B cell (primary cell): ENCODE measurements at regions not wholly inside any gene's neighbourhood (a gene's known extent, or its start where the extent isn't known, plus 50 kb on each side); places are given as distances from the start of the nearest gene placed in this dataset.

Source experiments
- ATAC-seq: fragments of 200-7000 bp; cut with Tn5 transposase; one replicate; pipeline ENCODE4 v1.10.0; 2021; ENCODE audit warnings: low read depth, mild to moderate bottlenecking, moderate number of reproducible peaks, moderate library complexity
- CTCF ChIA-PET: fragments of 350-600 bp; sonication (Branson Sonifier 250); formaldehyde crosslinking; loops from one replicate; lab custom pipeline; 2021; ENCODE audit warnings: antibody characterized with exemption, inconsistent platforms; lab: Charles Lee
- POLR2A ChIA-PET: fragments of 350-600 bp; sonication (Branson Sonifier 250); formaldehyde crosslinking; loops from one replicate; lab custom pipeline; 2021; ENCODE audit warnings: antibody characterized with exemption; lab: Charles Lee
- DNase-seq: peaks from one replicate; pipeline ENCODE4 v3.0.0; 2013
- H2AFZ ChIP-seq: 2 replicates; pipeline ENCODE4 v1.6.1; 2012; ENCODE audit warnings: mild to moderate bottlenecking, low read depth, low read length; ENCODE audit not compliant: insufficient read depth, poor library complexity, severe bottlenecking
- H3K27ac ChIP-seq, 2 donors: 1 replicate in 1 of 2; 2 replicates in 1 of 2; pipeline ENCODE4 v1.5.1; 2012 to 2013; ENCODE audit warnings: low read length in 2 of 2, mild to moderate bottlenecking in 2 of 2, moderate library complexity in 1 of 2
- H3K27me3 ChIP-seq, 4 experiments: fragments of 200-600 bp in 1 of 4; sonication (generic) in 1 of 4; replicated peaks in 1 of 4; 1 replicate in 2 of 4; 2 replicates in 2 of 4; pipeline versions ENCODE4 v1.6.1 to v1.7.0; 2013 to 2016; ENCODE audit warnings: low read length in 3 of 4, mild to moderate bottlenecking in 2 of 4, mixed read lengths in 1 of 4, moderate library complexity in 1 of 4; ENCODE audit not compliant: insufficient read depth in 4 of 4, control insufficient read depth in 3 of 4; ENCODE audit errors: control extremely low read depth in 1 of 4
- H3K36me3 ChIP-seq, 2 experiments: replicated peaks in 1 of 2; 1 replicate in 1 of 2; 2 replicates in 1 of 2; pipeline versions ENCODE4 v1.6.1 to v1.7.1; 2013; ENCODE audit warnings: low read length in 1 of 2; ENCODE audit not compliant: insufficient read depth in 2 of 2, control insufficient read depth in 1 of 2; ENCODE audit errors: control extremely low read depth in 1 of 2, extremely low read depth in 1 of 2
- H3K4me1 ChIP-seq, 2 donors: fragments of 200-600 bp in 1 of 2; sonication (generic) in 1 of 2; 1 replicate in 1 of 2; 2 replicates in 1 of 2; pipeline versions ENCODE4 v1.5.1 to v1.6.1; 2013 to 2017; ENCODE audit warnings: low read length in 2 of 2; ENCODE audit not compliant: control insufficient read depth in 2 of 2, insufficient read depth in 2 of 2
- H3K4me2 ChIP-seq: replicated peaks from 2 replicates; pipeline ENCODE3; 2012; ENCODE audit warnings: mild to moderate bottlenecking, low read depth, low read length; ENCODE audit not compliant: poor library complexity, severe bottlenecking
- H3K4me3 ChIP-seq, 5 experiments: fragments of 200-600 bp in 1 of 5; sonication (generic) in 1 of 5; 1 replicate in 3 of 5; 2 replicates in 2 of 5; pipeline versions ENCODE4 v1.5.1 to v1.7.0; 2011 to 2016; ENCODE audit warnings: low read length in 4 of 5, mild to moderate bottlenecking in 4 of 5, low read depth in 2 of 5, control low read depth in 1 of 5, moderate library complexity in 1 of 5; ENCODE audit not compliant: insufficient read depth in 1 of 5; ENCODE audit errors: control extremely low read depth in 1 of 5, extremely low read depth in 1 of 5
- H3K79me2 ChIP-seq: fragments of 200-600 bp; sonication (generic); one replicate; pipeline ENCODE4 v1.6.0; 2016; ENCODE audit warnings: low read length; ENCODE audit not compliant: control insufficient read depth, insufficient read depth
- H3K9ac ChIP-seq: fragments of 200-600 bp; sonication (generic); 2 replicates; pipeline ENCODE4 v1.6.1; 2017; ENCODE audit warnings: mild to moderate bottlenecking, low read length, moderate library complexity
- H3K9me3 ChIP-seq, 3 donors: one replicate each; pipeline versions ENCODE4 v1.6.1 to v1.7.1; 2013; ENCODE audit warnings: low read length in 2 of 3; ENCODE audit not compliant: control insufficient read depth in 2 of 3, insufficient read depth in 1 of 3; ENCODE audit errors: control extremely low read depth in 1 of 3
- H4K20me1 ChIP-seq: 2 replicates; pipeline ENCODE4 v1.6.0; 2012; ENCODE audit warnings: mild to moderate bottlenecking, low read length; ENCODE audit not compliant: insufficient read depth, control insufficient read depth, poor library complexity, severe bottlenecking
- H3K27ac Mint-ChIP-seq: one replicate; pipeline ENCODE4 v1.8.0; 2021; ENCODE audit warnings: mixed read lengths
- H3K27me3 Mint-ChIP-seq: one replicate; pipeline ENCODE4 v1.8.0; 2021; ENCODE audit warnings: mixed read lengths
- H3K4me1 Mint-ChIP-seq: one replicate; pipeline ENCODE4 v1.8.0; 2021; ENCODE audit warnings: mixed read lengths
- H3K4me3 Mint-ChIP-seq: one replicate; pipeline ENCODE4 v1.8.0; 2021; ENCODE audit warnings: mixed read lengths
- H3K9me3 Mint-ChIP-seq: one replicate; pipeline ENCODE4 v1.8.0; 2022; ENCODE audit warnings: mixed read lengths; ENCODE audit not compliant: insufficient read depth
- EZH2 ChIP-seq: IDR thresholded peaks from 2 replicates; pipeline ENCODE4 v1.6.1; 2012; ENCODE audit warnings: borderline replicate concordance, low read depth, mild to moderate bottlenecking, moderate library complexity, low read length; ENCODE audit not compliant: insufficient read depth, poor library complexity, severe bottlenecking
- WGBS: methylation state at CpG from one replicate; pipeline ENCODE4 v1.1.5; 2013; ENCODE audit warnings: missing lambda C conversion rate; ENCODE audit not compliant: insufficient coverage; 5-methylcytosine and 5-hydroxymethylcytosine counted together
- intact Hi-C: fragments of 100-400 bp; cut with micrococcal nuclease; formaldehyde crosslinking; loops from one replicate; pipeline ENCODE4 v1.10.0; 2022
- TF ChIP-seq, protein P1 (sequence below): fragments of 200-600 bp; IDR thresholded peaks from one replicate; pipeline ENCODE4 v1.8.0; 2022; ENCODE audit warnings: antibody characterized with exemption, mild to moderate bottlenecking

DNA sequence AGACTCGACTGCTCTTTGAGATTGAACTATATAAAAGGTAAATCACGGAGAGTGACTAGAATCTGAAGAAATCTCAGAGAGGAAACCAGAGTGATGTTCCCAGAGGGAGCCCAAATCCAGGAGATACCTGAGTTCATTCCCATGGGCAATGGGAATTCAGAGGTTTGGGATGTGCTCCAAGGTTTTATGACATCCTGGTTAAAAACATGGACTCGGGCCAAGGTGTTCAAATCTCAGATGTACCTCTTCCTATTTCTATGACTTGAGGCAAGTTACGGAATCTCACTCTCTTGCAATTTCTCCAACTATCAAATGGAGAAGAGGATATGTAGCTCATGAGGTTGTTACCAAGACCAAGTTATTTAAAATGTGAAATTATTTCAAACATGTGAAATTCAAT, 54.5 kb upstream of the RAB18 start:
- no peak for TF ChIP-seq EZH2
- TF ChIP-seq, protein P1, sequence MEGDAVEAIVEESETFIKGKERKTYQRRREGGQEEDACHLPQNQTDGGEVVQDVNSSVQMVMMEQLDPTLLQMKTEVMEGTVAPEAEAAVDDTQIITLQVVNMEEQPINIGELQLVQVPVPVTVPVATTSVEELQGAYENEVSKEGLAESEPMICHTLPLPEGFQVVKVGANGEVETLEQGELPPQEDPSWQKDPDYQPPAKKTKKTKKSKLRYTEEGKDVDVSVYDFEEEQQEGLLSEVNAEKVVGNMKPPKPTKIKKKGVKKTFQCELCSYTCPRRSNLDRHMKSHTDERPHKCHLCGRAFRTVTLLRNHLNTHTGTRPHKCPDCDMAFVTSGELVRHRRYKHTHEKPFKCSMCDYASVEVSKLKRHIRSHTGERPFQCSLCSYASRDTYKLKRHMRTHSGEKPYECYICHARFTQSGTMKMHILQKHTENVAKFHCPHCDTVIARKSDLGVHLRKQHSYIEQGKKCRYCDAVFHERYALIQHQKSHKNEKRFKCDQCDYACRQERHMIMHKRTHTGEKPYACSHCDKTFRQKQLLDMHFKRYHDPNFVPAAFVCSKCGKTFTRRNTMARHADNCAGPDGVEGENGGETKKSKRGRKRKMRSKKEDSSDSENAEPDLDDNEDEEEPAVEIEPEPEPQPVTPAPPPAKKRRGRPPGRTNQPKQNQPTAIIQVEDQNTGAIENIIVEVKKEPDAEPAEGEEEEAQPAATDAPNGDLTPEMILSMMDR: no peak
- POLR2A ChIA-PET: interaction anchor here (0.6 kb wide), 1 partner anchor 295 kb away, joined by 4 read pairs; the partner anchor contains the start of gene YME1L1
- H3K27ac ChIP-seq: no peak overlapping the region
- no peaks in the 10 kb centered on the region for H3K27me3 ChIP-seq
- no peaks in the 10 kb centered on the region for H3K79me2 ChIP-seq
- no peak overlapping the region for H2AFZ ChIP-seq
- no peak overlapping the region for H3K4me3 Mint-ChIP-seq
- H3K4me1 ChIP-seq: no peaks in the 10 kb centered on the region
- no peak for DNase-seq
- CTCF ChIA-PET: no interaction called here
- no peak for ATAC-seq
- no peaks in the 10 kb centered on the region for H4K20me1 ChIP-seq
- no peak overlapping the region for H3K4me3 ChIP-seq
- no peak overlapping the region for H3K9ac ChIP-seq
- peaks cover 2% of the 10 kb centered on the region for H3K4me1 Mint-ChIP-seq
- H3K9me3 Mint-ChIP-seq: no peaks in the 10 kb centered on the region
- 78% methylated on average over 2 of the region's 4 CpGs for WGBS
- H3K27me3 Mint-ChIP-seq: peaks cover 16% of the 10 kb centered on the region
- no peaks in the 10 kb centered on the region for H3K9me3 ChIP-seq
- intact Hi-C loops: no loop called here
- no peak overlapping the region for H3K4me2 ChIP-seq
- H3K27ac Mint-ChIP-seq: no peak overlapping the region
- no peaks in the 10 kb centered on the region for H3K36me3 ChIP-seq

- WGBS: 92% methylated on average over 2 of the region's 2 CpGs
- no peaks in the 10 kb centered on the region for H3K4me1 ChIP-seq
- CTCF ChIA-PET: interaction anchor here (1.2 kb wide), 2 partner anchors 733 to 793 kb away, joined by 3 read pairs; no protein-coding TSS in a partner anchor
- ATAC-seq (no peak), DNase-seq (no peak)
- Mint-ChIP-seq H3K27me3 (peaks cover 13% of the 10 kb centered on the region), H3K9me3 (no peaks in the 10 kb centered on the region), H3K4me1 (peaks cover 2% of the 10 kb centered on the region), H3K27ac (no peak overlapping the region), H3K4me3 (no peak overlapping the region)
- H3K4me2 ChIP-seq: no peak overlapping the region
- no peak for TF ChIP-seq EZH2
- TF ChIP-seq, protein P1: no peak
- intact Hi-C loops: no loop called here
- H3K9me3 ChIP-seq: no peaks in the 10 kb centered on the region
- H3K27ac ChIP-seq: no peak overlapping the region
- no peaks in the 10 kb centered on the region for H3K27me3 ChIP-seq
- no peaks in the 10 kb centered on the region for H4K20me1 ChIP-seq
- H3K79me2 ChIP-seq: no peaks in the 10 kb centered on the region
- H3K36me3 ChIP-seq: no peaks in the 10 kb centered on the region
- POLR2A ChIA-PET: no interaction called here
- H3K4me3 ChIP-seq: no peak overlapping the region
- no peak overlapping the region for H2AFZ ChIP-seq
- H3K9ac ChIP-seq: no peak overlapping the region
Observed at GRCh38 chr10:27448921-27449320, 55.2 kb upstream of the RAB18 start.
